Upper lobe of left lung (tissue), 6 donors: ENCODE measurements at regions not wholly inside any gene's neighbourhood (a gene's known extent, or its start where the extent isn't known, plus 50 kb on each side); places are given as distances from the start of the nearest gene placed in this dataset.

Experiments
- ATAC-seq, 2 donors: fragments of 200-7000 bp; cut with Tn5 transposase; one replicate each; pipeline ENCODE4 v1.9.1; 2022; ENCODE audit warnings: mild to moderate bottlenecking in 2 of 2, moderate library complexity in 2 of 2; ENCODE audit not compliant: low FRiP score in 2 of 2
- DNase-seq, 2 donors: peaks; one replicate each; pipeline ENCODE4 v3.0.0-alpha.2; 2019 to 2020
- H3K27ac ChIP-seq, 4 donors: fragments of 200-600 bp; sonication (generic); one replicate each; pipeline ENCODE4 v1.5.1; 2016 to 2019
- H3K27me3 ChIP-seq, 4 donors: fragments of 200-600 bp; sonication (generic); one replicate each; pipeline ENCODE4 v1.5.1; 2017 to 2019
- H3K36me3 ChIP-seq, 4 donors: fragments of 200-600 bp; sonication (generic); one replicate each; pipeline ENCODE4 v1.5.1; 2016 to 2019
- H3K4me1 ChIP-seq, 4 donors: fragments of 200-600 bp; sonication (generic); one replicate each; pipeline ENCODE4 v1.5.1; 2018 to 2019
- H3K4me3 ChIP-seq, 4 donors: fragments of 200-600 bp; sonication (generic); one replicate each; pipeline ENCODE4 v1.5.1; 2017 to 2019; ENCODE audit warnings: mild to moderate bottlenecking in 2 of 4, moderate library complexity in 1 of 4
- H3K9me3 ChIP-seq, 4 donors: fragments of 200-600 bp; sonication (generic); one replicate each; pipeline ENCODE4 v1.5.1; 2018 to 2019
- EP300 ChIP-seq, 4 donors: sonication (generic); formaldehyde crosslinking; IDR thresholded peaks; one replicate each; pipeline ENCODE4 v1.5.1; 2017; ENCODE audit warnings: antibody characterized with exemption in 4 of 4, control low read depth in 2 of 4
- POLR2A ChIP-seq, 4 donors: fragments of 450-650 bp; IDR thresholded peaks; one replicate each; pipeline ENCODE4 v1.5.1; 2016 to 2017; ENCODE audit warnings: antibody characterized with exemption in 4 of 4, mild to moderate bottlenecking in 2 of 4
- POLR2AphosphoS5 ChIP-seq, 2 donors: sonication (generic); formaldehyde crosslinking; IDR thresholded peaks; one replicate each; pipeline ENCODE4 v1.5.1; 2017; ENCODE audit warnings: antibody characterized with exemption in 2 of 2
- WGBS, 2 donors: methylation state at CpG; one replicate each; pipeline ENCODE4 v1.1.5; 2017 to 2018; 5-methylcytosine and 5-hydroxymethylcytosine counted together
- TF ChIP-seq, protein P1 (sequence below), 6 experiments: fragments of 450-650 bp in 4 of 6; fragments of 200-600 bp in 2 of 6; sonication (generic) in 2 of 6; IDR thresholded peaks; one replicate each; pipeline ENCODE4 v1.5.1; 2016 to 2019; ENCODE audit warnings: antibody characterized with exemption in 6 of 6
- donor health status: DM: no; HTN: no; CAD: no; lungs with moderate emphysema.
- donor health status: DM: no; HTN: yes; CAD: no; lungs with severe emphysema.

DNA sequence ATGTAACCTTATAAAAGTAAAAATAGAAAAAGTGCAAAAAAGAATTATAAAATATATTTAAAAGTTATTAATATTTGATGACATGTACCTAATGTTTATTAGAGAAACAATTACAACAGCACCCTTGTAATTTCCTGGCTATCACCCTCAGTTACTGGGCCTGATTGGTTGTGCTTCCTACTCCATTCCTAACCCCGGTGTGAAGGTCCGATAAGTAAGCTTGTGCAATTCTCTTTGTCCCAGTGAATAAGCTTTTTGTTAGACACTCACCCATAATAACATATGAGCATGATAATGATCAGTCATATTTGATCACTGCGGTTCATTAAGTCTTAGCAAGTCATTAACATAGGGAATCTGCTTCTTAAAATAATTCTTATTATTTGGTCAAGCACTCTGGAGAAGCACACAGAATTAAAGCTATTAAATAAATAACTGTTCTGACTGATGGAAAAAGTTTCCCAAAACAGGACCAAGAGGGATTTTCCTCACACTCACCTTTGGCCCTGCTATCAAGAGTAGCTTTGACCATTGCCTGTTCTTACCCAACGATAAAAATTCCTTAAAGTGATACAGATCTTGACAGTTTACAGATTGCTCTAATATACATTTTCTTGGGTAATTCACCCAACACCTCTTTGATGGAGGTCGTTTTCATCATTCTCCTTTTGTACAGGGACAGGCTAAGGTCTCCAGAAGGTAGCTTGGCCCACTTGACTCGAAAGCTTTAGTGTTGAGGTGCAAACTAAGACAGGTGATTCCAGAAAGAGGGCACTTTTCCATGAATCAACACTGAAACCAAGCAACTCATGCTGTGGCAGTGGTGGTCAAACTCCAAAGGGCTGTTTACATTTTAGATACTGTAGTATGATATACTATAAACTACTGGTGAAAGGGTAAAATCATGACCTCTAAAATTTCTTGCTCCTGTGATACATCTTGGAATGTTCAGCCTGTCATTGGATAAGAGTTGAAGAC is 543.0 kb upstream of the KCNMB2 start:
- no peaks in the 10 kb centered on the region for H3K9me3 ChIP-seq
- ATAC-seq (no peak), DNase-seq (no peak)
- no peaks in the 10 kb centered on the region for H3K36me3 ChIP-seq
- H3K4me3 ChIP-seq = no peak overlapping the region
- 76 to 85% methylated on average over 6 of the region's 6 CpGs for WGBS, 2 donors
- H3K27ac ChIP-seq = no peak overlapping the region
- no peak for TF ChIP-seq EP300 (IDR thresholded peaks at IDR 0.05)
- TF ChIP-seq POLR2AphosphoS5 (IDR thresholded peaks at IDR 0.05) = no peak
- TF ChIP-seq POLR2A (IDR thresholded peaks at IDR 0.05) = no peak
- TF ChIP-seq, protein P1, sequence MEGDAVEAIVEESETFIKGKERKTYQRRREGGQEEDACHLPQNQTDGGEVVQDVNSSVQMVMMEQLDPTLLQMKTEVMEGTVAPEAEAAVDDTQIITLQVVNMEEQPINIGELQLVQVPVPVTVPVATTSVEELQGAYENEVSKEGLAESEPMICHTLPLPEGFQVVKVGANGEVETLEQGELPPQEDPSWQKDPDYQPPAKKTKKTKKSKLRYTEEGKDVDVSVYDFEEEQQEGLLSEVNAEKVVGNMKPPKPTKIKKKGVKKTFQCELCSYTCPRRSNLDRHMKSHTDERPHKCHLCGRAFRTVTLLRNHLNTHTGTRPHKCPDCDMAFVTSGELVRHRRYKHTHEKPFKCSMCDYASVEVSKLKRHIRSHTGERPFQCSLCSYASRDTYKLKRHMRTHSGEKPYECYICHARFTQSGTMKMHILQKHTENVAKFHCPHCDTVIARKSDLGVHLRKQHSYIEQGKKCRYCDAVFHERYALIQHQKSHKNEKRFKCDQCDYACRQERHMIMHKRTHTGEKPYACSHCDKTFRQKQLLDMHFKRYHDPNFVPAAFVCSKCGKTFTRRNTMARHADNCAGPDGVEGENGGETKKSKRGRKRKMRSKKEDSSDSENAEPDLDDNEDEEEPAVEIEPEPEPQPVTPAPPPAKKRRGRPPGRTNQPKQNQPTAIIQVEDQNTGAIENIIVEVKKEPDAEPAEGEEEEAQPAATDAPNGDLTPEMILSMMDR (IDR thresholded peaks at IDR 0.05) = no peak
- H3K4me1 ChIP-seq = no peaks in the 10 kb centered on the region
- H3K27me3 ChIP-seq = no peaks in the 10 kb centered on the region

DNA sequence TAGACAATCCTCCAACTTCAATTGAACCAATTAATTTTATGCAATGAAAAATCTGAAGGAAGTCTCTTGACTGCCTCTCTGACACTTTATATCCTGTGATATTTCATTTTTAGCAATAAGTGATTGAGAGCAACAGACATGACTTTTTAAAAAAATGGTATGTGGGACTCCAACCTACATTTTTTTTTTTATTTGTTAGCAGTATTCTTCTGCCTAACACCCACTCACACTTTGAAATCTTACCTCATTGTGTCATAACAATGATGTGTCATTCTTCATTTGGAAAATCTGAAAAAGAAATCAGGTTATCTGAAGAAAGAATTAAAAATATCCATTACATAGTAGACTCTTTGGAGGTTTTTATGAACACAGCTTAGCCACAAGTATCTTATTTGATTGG is 541.3 kb upstream of the KCNMB2 start:
- H3K27ac ChIP-seq = no peak overlapping the region
- H3K4me1 ChIP-seq = no peaks in the 10 kb centered on the region
- TF ChIP-seq, protein P1 (IDR thresholded peaks at IDR 0.05) = no peak
- TF ChIP-seq POLR2A (IDR thresholded peaks at IDR 0.05) (no peak), POLR2AphosphoS5 (IDR thresholded peaks at IDR 0.05) (no peak), EP300 (IDR thresholded peaks at IDR 0.05) (no peak)
- DNase-seq (no peak), ATAC-seq (no peak)
- no peaks in the 10 kb centered on the region for H3K36me3 ChIP-seq
- no peak overlapping the region for H3K4me3 ChIP-seq
- H3K9me3 ChIP-seq = no peaks in the 10 kb centered on the region
- no peaks in the 10 kb centered on the region for H3K27me3 ChIP-seq

DNA sequence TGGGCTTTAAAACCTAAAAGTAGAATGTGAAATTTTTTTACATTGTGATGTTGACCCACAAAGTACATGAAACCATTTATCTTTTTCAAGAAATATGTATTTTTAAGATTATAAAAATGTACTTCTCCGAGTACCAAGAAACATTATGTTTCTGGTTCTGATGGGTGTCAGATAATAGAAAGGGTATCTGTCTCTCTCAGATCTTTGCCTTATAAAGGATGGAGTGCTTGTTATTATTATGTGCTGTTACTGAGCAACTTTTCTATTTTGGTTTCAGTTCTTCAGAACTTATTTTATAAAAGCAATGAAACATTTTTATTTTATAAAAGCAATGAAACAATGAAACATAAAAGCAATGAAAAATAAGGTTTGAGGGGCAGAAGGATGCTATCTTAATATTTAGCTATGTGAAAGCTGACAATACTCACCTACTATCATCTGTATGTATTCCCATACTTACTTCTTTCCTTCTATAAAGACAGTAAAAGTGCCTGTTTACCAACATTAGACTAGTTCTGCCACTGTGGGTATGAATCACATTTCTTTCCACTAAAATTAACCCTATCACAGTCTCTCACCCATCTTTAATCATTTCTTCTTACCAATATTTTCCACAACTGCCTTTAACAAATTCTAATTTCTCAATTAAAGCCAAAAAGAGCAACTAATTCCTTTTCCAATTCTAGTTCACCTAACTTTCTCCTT is 540.7 kb upstream of the KCNMB2 start:
- Histone ChIP-seq H3K4me3 (no peak overlapping the region), H3K4me1 (no peaks in the 10 kb centered on the region), H3K27ac (no peak overlapping the region), H3K9me3 (no peaks in the 10 kb centered on the region), H3K36me3 (no peaks in the 10 kb centered on the region), H3K27me3 (no peaks in the 10 kb centered on the region)
- DNase-seq = no peak
- 78 to 84% methylated on average over 1 of the region's 1 CpG for WGBS, 2 donors
- no peak for TF ChIP-seq POLR2A (IDR thresholded peaks at IDR 0.05)
- no peak for TF ChIP-seq POLR2AphosphoS5 (IDR thresholded peaks at IDR 0.05)
- TF ChIP-seq EP300 (IDR thresholded peaks at IDR 0.05) = no peak
- TF ChIP-seq, protein P1 (IDR thresholded peaks at IDR 0.05) = no peak
- ATAC-seq = no peak

DNA sequence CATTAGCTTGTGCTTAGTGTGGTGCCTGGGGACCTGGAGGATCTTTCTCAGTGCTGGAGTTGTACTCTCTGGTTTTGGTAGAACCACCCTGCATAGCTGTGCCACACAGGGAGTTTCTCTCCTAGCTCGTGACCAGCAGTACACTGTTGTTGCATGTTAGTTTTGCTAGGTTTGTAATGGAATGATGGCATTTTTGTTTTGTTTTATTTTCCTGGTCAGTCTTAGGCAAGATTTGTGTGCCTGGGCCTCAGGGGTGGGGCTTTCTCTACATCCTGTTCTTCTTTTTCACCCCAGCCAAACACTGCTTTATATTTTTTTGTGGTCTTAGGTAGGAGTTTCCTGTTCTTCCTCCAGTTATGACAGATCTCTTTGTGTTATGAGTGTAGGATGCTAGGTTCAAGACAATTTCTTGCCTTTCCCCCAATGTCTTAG is 534.5 kb upstream of the KCNMB2 start:
- H3K27ac ChIP-seq = peak overlapping the region in 3 of 4 donors; percentile 1 to 72 (median 53)
- H3K27me3 ChIP-seq = no peaks in the 10 kb centered on the region
- no peaks in the 10 kb centered on the region for H3K36me3 ChIP-seq
- no peak for TF ChIP-seq EP300 (IDR thresholded peaks at IDR 0.05)
- TF ChIP-seq, protein P1 (IDR thresholded peaks at IDR 0.05) = no peak
- no peak for TF ChIP-seq POLR2A (IDR thresholded peaks at IDR 0.05)
- no peak for TF ChIP-seq POLR2AphosphoS5 (IDR thresholded peaks at IDR 0.05)
- 62 to 64% methylated on average over 1 of the region's 1 CpG for WGBS, 2 donors
- ATAC-seq (peak in 1 of 2 donors; percentile 66), DNase-seq (no peak)
- H3K9me3 ChIP-seq = no peaks in the 10 kb centered on the region
- no peak overlapping the region for H3K4me3 ChIP-seq
- H3K4me1 ChIP-seq = peaks cover 0 to 2% (median 0%) of the 10 kb centered on the region in 4 donors
